Mammary epithelial cell (primary cell): ENCODE measurements at regions not wholly inside any gene's neighbourhood (a gene's known extent, or its start where the extent isn't known, plus 50 kb on each side); places are given as distances from the start of the nearest gene placed in this dataset.

Source experiments
- CTCF ChIP-seq, 2 donors: IDR thresholded peaks in 1 of 2; conservative IDR thresholded peaks in 1 of 2; 2 replicates each; pipeline ENCODE4 v1.5.1; 2011 to 2012; ENCODE audit warnings: inconsistent platforms in 2 of 2, low read length in 2 of 2, mild to moderate bottlenecking in 2 of 2, control low read depth in 1 of 2, low read depth in 1 of 2; ENCODE audit not compliant: insufficient read depth in 1 of 2; ENCODE audit errors: extremely low read depth in 1 of 2
- EZH2 ChIP-seq: IDR thresholded peaks from 2 replicates; pipeline ENCODE4 v1.6.1; 2012; ENCODE audit warnings: low read length, inconsistent platforms, borderline replicate concordance

DNA sequence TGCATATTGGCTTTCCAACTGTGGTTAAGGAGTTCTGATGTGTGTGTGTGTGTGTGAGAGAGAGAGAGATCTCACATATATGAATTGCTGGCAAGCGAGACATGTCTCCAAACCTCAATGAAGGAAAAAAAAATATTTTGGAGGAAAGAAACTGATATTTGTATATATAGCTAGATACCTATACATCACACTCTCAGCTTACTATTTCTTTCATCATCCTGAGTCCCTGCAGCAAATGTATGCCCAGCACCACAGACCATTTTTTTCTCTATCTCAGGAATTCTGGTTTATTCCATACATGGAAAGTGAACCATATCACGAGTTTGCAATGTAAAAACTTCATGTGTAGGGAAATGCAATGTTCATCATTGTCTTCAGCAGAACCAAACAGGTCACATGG, 68.9 kb downstream of the MTERF1 start:
- TF ChIP-seq EZH2 (no peak), CTCF (conservative IDR thresholded peaks at IDR 0.05 in 1 of 2, IDR thresholded peaks at IDR 0.05 in 1 of 2; ENCODE audit: extremely low read depth in 1 of 2, insufficient read depth in 1 of 2, low read depth in 1 of 2, low read length in 2 of 2) (no peak)
